HG02623 (cell line): ENCODE measurements at regions not wholly inside any gene's neighbourhood (a gene's known extent, or its start where the extent isn't known, plus 50 kb on each side); places are given as distances from the start of the nearest gene placed in this dataset.

Experiments used
- ATAC-seq: cut with Tn5 transposase; IDR thresholded peaks from one replicate; pipeline ENCODE4 v1.9.1; 2021; ENCODE audit warnings: moderate library complexity; ENCODE audit not compliant: unreplicated experiment

DNA sequence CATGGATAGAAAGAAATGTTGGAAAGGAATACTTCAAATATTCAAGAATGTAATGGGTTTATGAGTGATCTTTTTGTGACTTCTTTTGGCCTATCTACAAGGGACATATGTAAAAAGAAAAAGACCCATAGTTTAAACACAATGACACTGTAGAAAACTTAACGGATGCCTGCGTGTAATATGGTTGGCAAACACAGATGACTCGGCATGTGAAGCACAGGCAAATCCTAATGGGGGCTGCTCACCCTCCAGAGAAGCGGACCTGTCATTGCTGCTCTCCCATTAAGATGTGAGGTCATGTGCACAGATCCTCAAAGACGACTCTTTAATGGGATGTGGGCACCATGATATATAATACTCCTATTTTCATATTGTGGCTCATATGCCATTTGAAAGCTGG is 366.6 kb upstream of the TMEM132C start:
- no peak for ATAC-seq

DNA sequence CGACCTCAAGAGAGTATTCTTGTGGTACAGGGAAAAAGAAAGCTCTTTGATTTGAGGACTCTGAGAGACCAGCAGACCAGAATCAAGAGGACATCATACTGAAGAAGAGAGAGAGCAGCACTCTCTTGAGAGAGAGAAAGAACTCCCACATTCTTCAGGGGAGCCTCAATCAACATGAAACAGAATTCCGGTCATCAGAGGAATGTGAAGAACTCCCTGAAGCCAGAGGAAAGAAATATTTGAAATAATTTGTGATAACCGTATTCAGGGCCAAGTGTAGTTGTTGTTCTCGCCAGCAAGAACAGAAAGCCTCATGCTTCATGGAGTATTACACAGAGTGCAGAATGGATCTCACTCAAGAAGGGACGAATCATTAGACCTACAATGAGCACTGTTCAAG is 363.8 kb upstream of the TMEM132C start:
- no peak for ATAC-seq

DNA sequence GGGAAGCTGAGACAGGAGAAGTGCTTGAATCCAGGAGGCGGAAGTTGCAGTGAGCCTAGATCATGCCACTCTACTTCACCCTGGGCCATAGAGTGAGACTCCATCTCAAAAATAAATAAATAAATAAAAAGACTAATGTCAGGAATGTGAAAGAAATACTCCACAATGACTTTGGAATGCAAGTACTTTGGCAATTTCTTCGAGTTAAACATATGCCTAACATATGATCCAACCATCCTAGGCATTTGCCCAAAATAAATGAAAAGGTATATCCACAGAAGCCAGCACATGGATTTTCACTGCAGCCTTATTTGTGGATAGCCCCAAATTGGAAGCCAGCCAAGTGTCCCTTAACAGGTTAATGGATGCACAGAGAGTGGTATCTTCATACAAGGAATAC is 357.9 kb upstream of the TMEM132C start:
- ATAC-seq = no peak

DNA sequence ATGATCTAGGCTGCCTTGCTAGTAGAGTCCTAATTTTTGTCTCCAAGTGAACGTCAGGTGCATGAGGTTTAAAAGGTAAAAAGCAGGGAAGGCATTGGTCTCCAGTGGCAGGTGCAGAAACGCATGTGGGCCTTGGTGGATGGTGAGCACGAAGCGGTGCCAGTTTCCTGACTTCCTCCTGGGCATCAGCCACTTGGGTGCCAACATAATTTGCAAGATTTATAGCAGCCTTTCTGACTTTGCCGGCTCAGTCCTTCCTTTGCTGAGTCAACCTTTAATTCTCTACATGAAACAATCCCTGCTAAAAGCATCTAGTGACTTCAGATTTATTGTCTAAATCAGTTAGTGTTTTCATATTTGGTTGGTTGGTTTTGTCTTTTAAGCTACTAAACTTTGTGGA is 355.7 kb upstream of the TMEM132C start:
- no peak for ATAC-seq

DNA sequence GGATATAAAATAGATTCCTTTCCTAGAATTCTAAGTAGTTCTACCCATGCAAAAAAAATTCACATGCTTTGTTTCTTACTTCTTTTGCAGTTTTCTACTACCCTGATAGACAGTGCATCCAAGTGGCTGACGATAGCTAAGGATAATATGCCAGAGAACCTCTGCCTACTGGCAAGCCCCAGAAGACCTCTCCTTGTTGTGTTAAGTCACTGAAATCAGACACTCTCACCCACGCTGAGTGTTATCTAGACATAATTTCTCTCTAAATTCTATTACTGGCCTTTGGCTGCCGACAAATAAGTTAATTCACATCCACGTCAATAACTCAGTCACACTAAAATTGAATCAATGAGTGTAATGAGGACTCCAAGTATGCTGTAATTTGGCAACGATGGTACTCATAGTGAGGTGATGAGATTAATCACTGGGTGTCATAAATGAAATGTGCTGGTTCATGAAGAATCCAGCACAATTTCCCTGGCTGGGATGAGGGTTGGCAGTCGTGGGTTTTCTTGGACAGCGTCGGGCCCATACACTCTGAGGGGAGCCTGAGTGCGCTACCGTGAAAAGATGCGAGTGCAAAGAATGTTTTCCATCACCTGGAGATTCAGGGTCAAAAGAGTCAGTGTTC is 354.8 kb upstream of the TMEM132C start:
- no peak for ATAC-seq

DNA sequence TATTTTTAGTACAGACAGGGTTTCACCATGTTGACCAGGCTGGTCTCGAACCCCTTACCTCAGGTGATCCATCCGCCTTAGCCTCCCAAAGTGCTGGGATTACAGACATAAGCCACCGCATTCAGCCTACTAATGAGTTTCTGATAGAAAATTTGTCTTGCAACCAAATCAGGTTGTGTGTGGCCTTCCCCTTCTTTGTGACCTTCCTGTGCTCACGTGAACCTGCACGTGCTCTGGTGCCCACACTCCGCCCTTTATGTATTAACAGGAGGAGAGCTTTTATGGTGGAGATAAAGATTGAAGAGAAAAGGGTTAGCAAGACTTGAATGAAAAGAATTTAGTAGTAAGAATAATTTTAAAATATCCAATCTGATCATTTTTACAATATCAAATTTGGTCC is 343.5 kb upstream of the TMEM132C start:
- ATAC-seq = no peak

DNA sequence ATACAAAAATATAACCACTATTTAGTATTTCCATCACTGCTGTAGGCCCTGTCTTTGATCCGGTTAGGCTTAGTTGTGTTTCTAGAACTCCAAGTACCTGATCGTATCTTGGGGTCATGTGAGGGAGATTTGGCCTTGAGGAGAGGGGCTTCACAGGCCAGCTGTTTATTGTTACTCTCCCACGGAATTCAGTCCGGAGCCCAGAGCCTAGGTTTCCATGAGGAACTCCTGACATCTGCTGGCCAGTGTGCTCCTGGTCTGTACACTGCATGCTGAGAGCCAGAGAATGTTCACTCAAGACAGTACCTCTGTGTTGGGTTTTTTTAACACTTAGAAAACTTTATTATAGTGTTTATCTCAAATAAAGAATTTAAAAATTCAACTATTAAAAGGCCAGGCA is 341.0 kb upstream of the TMEM132C start:
- no peak for ATAC-seq

DNA sequence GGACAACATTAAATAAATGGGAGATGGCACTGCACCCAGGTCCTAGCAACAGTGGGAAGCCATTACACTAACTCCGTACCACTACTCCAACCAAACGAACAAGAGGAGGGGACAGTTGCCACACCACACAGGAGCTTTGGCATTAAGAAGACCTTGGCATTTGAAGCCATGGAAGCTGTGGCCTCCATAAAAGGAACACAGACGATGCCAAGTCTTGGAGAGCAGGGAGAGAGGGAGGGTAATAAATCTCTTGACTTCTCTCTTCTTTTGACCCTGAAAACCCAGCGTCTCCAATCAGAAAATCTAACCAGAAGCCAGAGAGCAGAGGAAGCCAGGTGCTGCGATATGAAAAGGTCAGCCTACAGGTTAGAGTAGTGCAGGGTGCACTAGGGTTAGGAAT is 338.8 kb upstream of the TMEM132C start:
- no peak for ATAC-seq

DNA sequence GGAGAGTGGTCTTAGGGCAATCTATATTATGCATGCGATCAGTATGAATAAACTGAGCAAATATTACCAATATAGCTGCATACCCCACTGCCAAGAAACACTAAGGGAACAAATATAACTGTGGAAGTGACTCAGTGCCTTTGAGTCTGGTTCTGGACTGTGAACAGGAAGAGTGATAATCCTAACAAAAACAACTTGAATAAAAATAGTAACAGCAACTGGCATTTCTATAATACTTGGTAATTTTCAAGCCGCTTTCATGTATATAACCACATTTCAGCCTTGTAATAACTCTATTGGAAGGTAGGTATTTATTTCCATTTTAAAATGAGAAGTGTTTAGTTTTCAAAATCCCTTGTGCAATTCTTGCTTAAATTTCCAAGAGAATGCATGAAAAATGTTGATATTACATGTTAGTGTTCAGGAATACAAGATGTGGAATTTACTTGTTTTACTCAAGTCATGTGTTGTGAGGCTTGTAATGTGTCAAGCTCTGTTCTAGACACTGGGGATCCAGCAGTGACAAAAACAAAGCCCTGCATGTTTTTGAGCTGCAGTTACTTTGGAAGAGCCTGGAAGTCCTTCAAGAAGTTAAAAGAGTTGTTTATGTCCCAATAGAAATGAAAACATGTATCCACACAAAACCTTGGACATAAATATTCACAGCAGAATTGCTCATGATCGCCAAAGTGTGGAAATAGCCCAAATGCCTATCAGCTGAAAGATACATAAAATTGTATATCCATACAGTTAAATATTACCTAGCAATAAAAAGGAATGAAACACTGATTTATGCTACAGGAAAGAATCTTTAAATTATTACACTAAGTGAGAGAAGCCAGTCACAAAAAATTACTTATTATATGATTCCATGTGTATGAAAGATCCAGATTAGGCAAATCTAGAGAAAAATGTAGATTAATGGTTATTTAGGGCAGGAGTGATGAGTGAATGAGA is 338.1 kb upstream of the TMEM132C start:
- no peak for ATAC-seq

DNA sequence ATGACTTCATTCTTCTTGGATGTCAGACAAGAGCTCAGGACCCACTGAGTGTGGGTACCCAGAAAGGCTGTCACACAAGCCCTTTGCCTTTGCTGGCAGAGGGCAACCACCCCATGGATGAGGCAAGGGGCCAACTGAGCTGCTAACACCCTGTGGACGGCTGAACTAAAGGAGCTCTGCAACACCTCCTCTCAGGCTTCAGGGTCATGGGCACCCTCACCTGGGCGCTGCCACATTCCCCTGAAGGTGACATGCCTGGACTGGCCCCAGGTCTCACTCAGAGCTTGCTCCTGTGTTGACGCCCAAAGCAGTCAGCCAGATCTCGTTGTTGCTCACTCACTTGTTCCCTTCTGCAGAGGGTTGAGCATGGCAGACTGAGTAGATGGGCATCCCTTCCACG is 336.8 kb upstream of the TMEM132C start:
- no peak for ATAC-seq

DNA sequence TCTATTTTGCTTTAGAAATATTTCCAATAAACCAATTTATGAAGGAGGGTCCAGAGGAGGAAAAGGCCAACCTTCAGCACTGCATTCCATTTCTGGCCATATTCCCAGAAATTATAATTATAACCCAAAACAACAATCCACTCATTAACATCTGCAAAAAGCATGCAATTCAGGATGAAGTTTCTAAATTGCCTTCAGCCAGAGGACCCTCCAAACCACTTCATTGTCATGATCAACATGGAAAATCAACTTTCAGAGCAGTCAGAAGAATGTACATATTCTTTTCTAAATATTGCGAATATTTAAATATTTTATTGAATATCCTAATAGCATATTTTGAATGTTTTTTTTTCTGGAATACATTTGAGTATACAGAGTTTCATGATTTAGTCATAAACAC is 332.6 kb upstream of the TMEM132C start:
- no peak for ATAC-seq

DNA sequence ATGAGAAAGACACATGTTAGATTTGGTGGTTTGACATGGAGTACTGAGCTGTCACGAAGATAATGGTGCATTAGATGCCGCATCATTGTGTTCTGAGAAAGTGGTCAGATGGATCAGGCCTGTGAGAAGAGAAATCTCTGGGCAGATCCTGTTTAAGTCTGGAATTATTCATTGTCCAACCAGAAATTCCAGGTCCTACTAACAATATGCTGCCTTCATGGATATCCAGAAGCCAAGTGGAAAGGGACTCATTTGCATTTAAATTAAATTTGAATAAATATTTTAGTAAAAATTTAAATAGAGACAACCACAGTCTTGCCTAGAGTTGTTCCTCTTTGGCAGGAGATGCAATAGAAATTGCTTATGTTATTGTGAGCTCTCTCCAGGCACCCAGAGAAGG is 330.5 kb upstream of the TMEM132C start:
- no peak for ATAC-seq

DNA sequence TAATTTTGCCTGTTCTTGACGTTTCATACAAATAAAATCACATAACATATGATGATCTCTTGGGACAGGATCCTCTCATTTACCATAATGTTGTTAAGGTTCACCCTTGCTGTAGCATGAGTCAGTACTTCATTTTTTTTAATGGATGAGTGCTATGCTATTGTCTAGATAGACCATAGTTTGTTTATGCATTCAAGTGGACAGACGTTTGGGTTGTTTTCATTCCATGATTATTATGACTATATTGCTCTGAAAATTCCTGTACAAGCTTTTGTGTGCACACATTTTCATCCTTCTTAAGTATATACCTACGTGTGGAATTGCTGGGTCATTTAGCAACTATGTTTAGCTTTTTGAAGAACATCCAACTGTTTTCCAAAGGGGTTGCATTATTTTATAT is 325.6 kb upstream of the TMEM132C start:
- ATAC-seq = no peak

DNA sequence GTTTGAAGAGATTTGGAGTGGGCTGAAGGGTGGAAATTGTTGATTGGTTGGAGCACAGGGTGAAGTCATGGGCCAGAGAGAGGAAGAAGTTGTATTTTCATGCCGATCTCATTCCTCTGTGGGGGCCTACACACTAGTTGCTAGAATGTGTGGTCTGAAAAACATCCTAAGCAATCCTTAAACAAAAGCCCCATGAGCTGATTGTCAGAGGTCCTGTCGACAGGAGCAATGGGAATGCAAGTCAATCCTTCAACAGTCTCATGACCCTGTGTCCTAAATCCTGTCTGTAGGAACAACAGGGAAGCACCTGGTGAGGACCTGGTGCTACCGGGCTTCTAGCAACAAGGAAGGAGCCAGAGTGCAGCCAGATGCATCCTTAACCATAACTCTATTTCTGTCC is 324.0 kb upstream of the TMEM132C start:
- no peak for ATAC-seq

DNA sequence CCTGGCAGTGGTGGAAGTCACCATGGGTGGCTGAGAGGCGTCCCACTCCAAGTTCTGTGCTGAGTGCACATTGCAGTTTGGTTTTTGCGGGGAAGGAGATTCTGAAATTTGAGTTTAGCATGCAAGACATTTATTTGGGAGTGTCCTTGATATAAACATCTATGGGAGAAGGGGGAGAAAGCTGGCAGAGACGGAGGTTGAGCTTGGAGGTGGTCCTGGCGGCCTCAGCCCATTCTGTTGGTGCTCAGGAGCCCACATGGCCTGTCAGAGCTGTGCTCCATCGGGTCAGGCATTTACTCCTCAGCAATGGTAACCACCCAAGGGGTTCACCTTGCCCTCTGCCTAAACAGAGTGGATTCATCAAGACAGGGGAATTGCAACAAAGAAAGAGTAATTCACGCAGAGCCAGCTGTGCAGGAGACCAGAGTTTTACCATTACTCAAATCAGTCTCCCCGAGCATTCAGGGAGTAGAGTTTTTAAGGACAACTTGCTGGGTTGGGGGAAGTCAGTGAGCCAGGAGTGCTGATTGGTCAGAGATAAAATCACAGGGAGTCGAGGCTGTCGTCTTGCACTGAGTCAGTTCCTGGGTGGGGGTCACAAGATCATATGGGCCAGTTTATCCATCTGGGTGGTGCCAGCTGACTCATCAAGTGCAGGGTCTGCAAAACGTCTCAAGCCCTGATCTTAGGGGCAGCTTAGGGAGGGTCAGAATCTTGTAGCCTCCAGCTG is 323.3 kb upstream of the TMEM132C start:
- ATAC-seq = no peak

DNA sequence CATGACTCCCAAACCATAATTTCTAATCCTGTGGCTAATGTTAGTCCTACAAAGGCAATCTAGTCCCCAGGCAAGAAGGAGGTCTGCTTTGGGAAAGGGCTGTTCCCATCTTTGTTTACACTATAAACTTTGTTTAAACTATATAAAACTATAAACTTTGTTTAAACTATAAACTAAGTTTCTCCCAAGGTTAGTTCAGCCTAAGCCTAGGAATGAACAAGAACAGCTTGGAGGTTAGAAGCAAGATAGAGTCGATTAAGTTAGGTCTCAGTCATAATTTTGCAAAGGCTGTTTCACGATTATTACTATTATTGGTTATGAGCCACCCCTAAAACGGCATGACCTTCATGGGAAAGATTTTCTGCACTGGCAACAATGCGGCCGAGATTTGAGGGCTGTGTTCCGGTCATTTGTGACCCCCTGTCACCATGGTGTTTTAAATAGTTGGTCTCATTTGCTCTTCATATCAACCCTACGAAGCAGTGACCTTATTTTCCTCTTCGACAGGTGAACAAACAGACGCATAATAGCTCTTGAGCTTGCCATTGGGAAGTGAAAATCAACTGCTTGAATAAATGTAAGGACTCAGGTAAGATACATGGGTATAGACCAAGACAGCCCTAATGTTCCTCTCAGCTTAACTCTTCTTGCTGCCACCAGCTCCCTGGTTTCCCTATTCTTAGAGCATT is 322.6 kb upstream of the TMEM132C start:
- ATAC-seq = no peak

DNA sequence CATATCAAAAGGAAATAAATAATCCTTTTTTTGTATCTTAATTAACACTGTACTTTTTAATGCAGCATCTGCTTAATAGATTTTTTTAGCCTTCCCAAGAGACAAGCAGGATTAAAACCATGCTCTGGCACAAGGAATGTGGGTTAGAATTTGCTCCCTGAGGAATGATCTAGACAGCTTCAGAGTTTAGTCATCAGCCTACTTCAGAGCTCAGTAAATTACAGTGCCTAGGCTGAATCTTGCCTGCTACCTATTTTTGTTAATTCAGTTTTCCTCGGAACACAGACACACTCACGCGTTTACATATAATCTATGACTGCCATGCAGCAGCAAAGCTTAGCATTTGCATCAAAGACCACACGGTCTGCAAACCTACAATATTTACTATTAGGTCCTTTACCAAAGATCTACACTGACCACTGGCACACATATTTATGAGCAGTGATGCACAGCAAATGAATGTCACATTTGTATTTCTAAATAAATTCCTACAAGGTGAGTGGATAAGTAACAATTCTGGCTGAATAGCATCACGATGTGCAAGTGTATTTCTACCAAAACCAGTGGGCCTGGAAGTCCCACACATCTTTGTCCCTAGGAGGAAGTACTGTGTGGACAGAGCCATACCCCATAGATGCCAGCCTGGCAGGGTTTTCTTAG is 309.8 kb upstream of the TMEM132C start:
- no peak for ATAC-seq

DNA sequence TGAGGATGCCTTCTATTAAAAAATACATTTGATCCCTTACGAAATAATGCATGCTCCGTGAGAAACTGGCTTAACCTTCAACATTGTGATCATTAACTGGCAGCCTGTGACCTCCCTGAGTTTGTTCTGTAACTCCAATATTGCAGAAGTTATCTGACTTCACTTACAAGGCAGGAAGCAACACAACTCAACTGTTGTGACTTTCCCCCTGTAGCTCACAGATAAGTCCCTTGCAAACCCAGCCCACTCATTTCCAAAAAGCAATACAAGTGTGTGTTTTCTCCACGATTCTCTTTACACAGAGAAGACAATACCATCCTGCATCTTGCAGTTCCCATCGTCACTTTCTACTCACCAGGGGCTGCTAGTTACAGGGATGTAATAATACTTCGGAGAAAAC is 304.7 kb upstream of the TMEM132C start:
- ATAC-seq = no peak

DNA sequence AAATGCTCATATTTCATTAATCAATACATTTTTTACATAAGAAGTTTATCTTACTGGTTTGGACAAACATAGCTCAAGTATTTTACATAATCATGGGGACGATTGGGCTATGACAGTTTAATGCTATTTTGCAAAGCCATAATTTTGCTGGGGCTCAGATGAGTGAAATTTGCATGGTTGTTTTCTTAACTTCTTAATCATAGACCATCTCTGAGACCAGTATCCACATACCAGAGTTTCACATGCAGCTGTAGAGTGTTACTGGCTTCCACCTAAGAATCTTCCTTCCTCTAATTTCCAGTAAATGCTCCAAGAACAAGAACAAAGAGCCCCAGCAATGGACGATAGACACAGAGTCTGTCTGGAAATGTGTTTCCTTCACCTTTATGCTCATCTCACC is 303.0 kb upstream of the TMEM132C start:
- no peak for ATAC-seq

DNA sequence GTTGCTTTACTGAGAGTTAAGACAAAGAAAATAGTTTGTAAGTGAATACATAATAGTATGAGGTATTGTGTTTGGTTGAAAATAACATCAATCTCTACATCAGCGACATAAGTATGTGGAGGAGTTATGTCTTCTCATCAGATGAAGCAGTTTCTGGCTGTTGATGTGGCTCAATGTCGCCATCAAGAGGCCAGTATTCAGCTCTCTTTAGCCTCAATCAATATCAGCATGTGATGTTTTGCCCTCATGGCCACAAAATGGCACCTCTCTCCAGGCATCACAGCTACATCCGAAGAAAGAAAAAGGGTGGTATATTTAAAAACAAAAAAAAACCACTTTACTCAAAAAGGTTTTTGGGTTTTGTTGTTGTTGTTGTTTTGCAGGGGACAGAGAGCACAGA is 302.3 kb upstream of the TMEM132C start:
- no peak for ATAC-seq

DNA sequence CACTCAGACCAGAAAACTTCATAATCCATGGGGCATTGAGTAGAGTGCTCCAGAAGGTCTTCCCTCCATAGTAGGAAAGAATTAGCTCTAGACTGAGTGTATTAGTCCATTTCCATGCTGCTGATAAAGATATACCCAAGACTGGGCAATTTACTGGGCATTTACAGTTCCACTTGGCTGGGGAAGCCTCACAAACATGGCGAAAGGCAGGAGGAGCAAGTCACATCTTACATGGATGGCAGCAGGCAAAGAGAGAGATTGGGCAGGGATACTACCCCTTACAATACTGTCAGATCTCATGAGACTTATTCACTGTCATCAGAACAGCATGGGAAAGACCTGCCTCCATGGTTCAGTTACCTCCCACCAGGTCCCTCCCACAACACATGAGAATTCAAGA is 300.6 kb upstream of the TMEM132C start:
- ATAC-seq = no peak
